ENCODE measurements at regions not wholly inside any gene's neighbourhood (a gene's known extent, or its start where the extent isn't known, plus 50 kb on each side); places are given as distances from the start of the nearest gene placed in this dataset.

GRCh38 chr2:152930501-152930900 lies 212.1 kb downstream of the ARL6IP6 start:
- Histone ChIP-seq H3K4me1 (ENCODE audit: control insufficient read depth, insufficient read depth, low read length) (no peaks in the 10 kb centered on the region), H3K36me3 (ENCODE audit: control insufficient read depth, insufficient read depth, low read length) (no peaks in the 10 kb centered on the region), H3K27me3 (ENCODE audit: control insufficient read depth, insufficient read depth, low read length) (no peaks in the 10 kb centered on the region), H3K9me3 (ENCODE audit: control insufficient read depth, insufficient read depth, low read depth, low read length) (no peaks in the 10 kb centered on the region; the same call in 1 of the 2 replicates), H3K4me3 (ENCODE audit: low read depth in 2 of 2, low read length in 2 of 2) (no peak overlapping the region), H3K27ac (ENCODE audit: low read length) (no peak overlapping the region)
- in situ Hi-C loops (cut with HindIII; ENCODE audit: low pct_unique_long_range_greater_than_20kb, low sequenced_read_pairs): no loop called here
- CTCF ChIA-PET: no interaction called here
- no TSS peak for BruUV-seq (replicated peaks)
- DNase-seq (ENCODE audit: low read depth, low spot score) (no peak), ATAC-seq (no peak)
- intact Hi-C loops (cut with micrococcal nuclease; ENCODE audit: unreplicated experiment): no loop called here
- no peak for TF ChIP-seq REST (IDR thresholded peaks at IDR 0.05; ENCODE audit: insufficient read depth in 1 of 2, low read depth in 2 of 2, low read length in 1 of 2)
- no peak for TF ChIP-seq POLR2AphosphoS5 (IDR thresholded peaks at IDR 0.05; ENCODE audit: low read depth, low read length)
- TF ChIP-seq SIN3A (IDR thresholded peaks at IDR 0.05; ENCODE audit: borderline replicate concordance, insufficient read depth, low read depth, low read length): no peak
- TF ChIP-seq CTCF (IDR thresholded peaks at IDR 0.05): no peak
- TF ChIP-seq TCF7L2 (IDR thresholded peaks at IDR 0.05; ENCODE audit: low read depth, low read length): no peak
- POLR2A ChIA-PET: no interaction called here

- DNase-seq (ENCODE audit: low read depth, low spot score): no peak
- POLR2A ChIA-PET: no interaction called here
- BruUV-seq (replicated peaks): no TSS peak
- intact Hi-C loops (cut with micrococcal nuclease; ENCODE audit: unreplicated experiment): loop anchor here (5.0 kb wide), 1 partner anchor 588 kb away; no protein-coding TSS in a partner anchor
- Histone ChIP-seq H3K9me3 (ENCODE audit: control insufficient read depth, insufficient read depth, low read depth, low read length) (no peaks in the 10 kb centered on the region; the same call in 1 of the 2 replicates), H3K4me1 (ENCODE audit: control insufficient read depth, insufficient read depth, low read length) (no peaks in the 10 kb centered on the region), H3K4me3 (ENCODE audit: low read depth in 2 of 2, low read length in 2 of 2) (no peak overlapping the region), H3K27ac (ENCODE audit: low read length) (no peak overlapping the region), H3K36me3 (ENCODE audit: control insufficient read depth, insufficient read depth, low read length) (no peaks in the 10 kb centered on the region), H3K27me3 (ENCODE audit: control insufficient read depth, insufficient read depth, low read length) (no peaks in the 10 kb centered on the region)
- CTCF ChIA-PET: no interaction called here
- TF ChIP-seq REST (IDR thresholded peaks at IDR 0.05; ENCODE audit: insufficient read depth in 1 of 2, low read depth in 2 of 2, low read length in 1 of 2) (no peak), CTCF (IDR thresholded peaks at IDR 0.05) (no peak), POLR2AphosphoS5 (IDR thresholded peaks at IDR 0.05; ENCODE audit: low read depth, low read length) (no peak), TCF7L2 (IDR thresholded peaks at IDR 0.05; ENCODE audit: low read depth, low read length) (no peak), SIN3A (IDR thresholded peaks at IDR 0.05; ENCODE audit: borderline replicate concordance, insufficient read depth, low read depth, low read length) (no peak)
- in situ Hi-C loops (cut with HindIII; ENCODE audit: low pct_unique_long_range_greater_than_20kb, low sequenced_read_pairs): no loop called here
- ATAC-seq: no peak
Measured at GRCh38 chr2:152929628-152930027, 211.2 kb downstream of the ARL6IP6 start.

All from Panc1 (cell line).